ENCODE measurements at regions not wholly inside any gene's neighbourhood (a gene's known extent, or its start where the extent isn't known, plus 50 kb on each side); places are given as distances from the start of the nearest gene placed in this dataset.
A peak's percentile ranks its signal among the peaks of the same experiment; 100 is the strongest.

GRCh38 chr14:92240658-92241057 is 82.3 kb upstream of the SLC24A4 start:
- peaks cover 3% of the 10 kb centered on the region; the same call in 1 of the 2 replicates for H3K9me3 ChIP-seq (ENCODE audit: control insufficient read depth, insufficient read depth, low read depth, low read length)
- no peak overlapping the region for H3K4me3 ChIP-seq (ENCODE audit: low read depth, low read length)
- no peak overlapping the region for H3K27ac ChIP-seq (ENCODE audit: extremely low read depth, low read depth, low read length)
- ChIA-PET CTCF (no interaction called here), POLR2A (no interaction called here)
- no peaks in the 10 kb centered on the region for H3K4me1 ChIP-seq (ENCODE audit: control insufficient read depth, insufficient read depth, low read length)
- H3K36me3 ChIP-seq (ENCODE audit: control insufficient read depth in 2 of 2, insufficient read depth in 1 of 2, low read length in 2 of 2): no peaks in the 10 kb centered on the region
- peak; percentile 83 for TF ChIP-seq ZNF280D (tag by site-specific recombination; IDR thresholded peaks at IDR 0.05)
- no peak for TF ChIP-seq ZNF214 (tag by site-specific recombination; IDR thresholded peaks at IDR 0.05; ENCODE audit: borderline replicate concordance)

GRCh38 chr14:92241966-92242595 is 80.9 kb upstream of the SLC24A4 start:
- no peak overlapping the region for H3K27ac ChIP-seq (ENCODE audit: extremely low read depth, low read depth, low read length)
- no peaks in the 10 kb centered on the region for H3K4me1 ChIP-seq (ENCODE audit: control insufficient read depth, insufficient read depth, low read length)
- H3K36me3 ChIP-seq (ENCODE audit: control insufficient read depth in 2 of 2, insufficient read depth in 1 of 2, low read length in 2 of 2): no peaks in the 10 kb centered on the region
- ChIA-PET POLR2A (no interaction called here), CTCF (interaction anchor here (0.7 to 1.0 kb wide), 2 partner anchors 19 to 97 kb away, joined by 3 to 5 read pairs; no protein-coding TSS in a partner anchor)
- peaks cover 3% of the 10 kb centered on the region; the same call in 1 of the 2 replicates for H3K9me3 ChIP-seq (ENCODE audit: control insufficient read depth, insufficient read depth, low read depth, low read length)
- TF ChIP-seq ZNF560 (tag by site-specific recombination; IDR thresholded peaks at IDR 0.05; ENCODE audit: borderline replicate concordance) (no peak), KLF10 (tag by site-specific recombination; IDR thresholded peaks at IDR 0.05) (no peak), ZNF704 (tag by site-specific recombination; IDR thresholded peaks at IDR 0.05) (no peak), ZBTB8A (tag by site-specific recombination; IDR thresholded peaks at IDR 0.05) (no peak), ZNF670 (tag by site-specific recombination; IDR thresholded peaks at IDR 0.05; ENCODE audit: low read depth) (no peak), ZFP41 (tag by site-specific recombination; IDR thresholded peaks at IDR 0.05; ENCODE audit: borderline replicate concordance) (no peak), PRDM2 (tag by site-specific recombination; IDR thresholded peaks at IDR 0.05; ENCODE audit: borderline replicate concordance) (no peak)
- no peak overlapping the region for H3K4me3 ChIP-seq (ENCODE audit: low read depth, low read length)

- H3K27ac ChIP-seq (ENCODE audit: extremely low read depth, low read depth, low read length): no peak overlapping the region
- H3K4me3 ChIP-seq (ENCODE audit: low read depth, low read length): no peak overlapping the region
- TF ChIP-seq SETDB1 (IDR thresholded peaks at IDR 0.05; ENCODE audit: insufficient read length, low read length) (peak; percentile 95), TRIM28 (IDR thresholded peaks at IDR 0.05; ENCODE audit: borderline replicate concordance, low read length) (peak; percentile 99), ZNF585B (tag by site-specific recombination; IDR thresholded peaks at IDR 0.05) (peak; percentile 99), ZNF146 (tag by site-specific recombination; IDR thresholded peaks at IDR 0.05) (no peak), ZFP69B (tag by site-specific recombination; IDR thresholded peaks at IDR 0.05) (no peak)
These were observed 78.2 kb upstream of the SLC24A4 start for GRCh38 chr14:92244805-92245204.

More at GRCh38 chr14:92244805-92245204, 78.2 kb upstream of the SLC24A4 start:
- H3K36me3 ChIP-seq (ENCODE audit: control insufficient read depth in 2 of 2, insufficient read depth in 1 of 2, low read length in 2 of 2): no peaks in the 10 kb centered on the region
- ChIA-PET POLR2A (no interaction called here), CTCF (no interaction called here)
- H3K4me1 ChIP-seq (ENCODE audit: control insufficient read depth, insufficient read depth, low read length): no peaks in the 10 kb centered on the region
- H3K9me3 ChIP-seq (ENCODE audit: control insufficient read depth, insufficient read depth, low read depth, low read length): peaks cover 3% of the 10 kb centered on the region; the same call in 1 of the 2 replicates

All from HEK293 (cell line).